Activated CD4-positive, alpha-beta T cell treated with anti-CD3 and anti-CD28 coated beads, Interleukin-2, amount 10 ng/mL, durations not matched to agents 24 days and 14 days (primary cell): ENCODE measurements at regions not wholly inside any gene's neighbourhood (a gene's known extent, or its start where the extent isn't known, plus 50 kb on each side); places are given as distances from the start of the nearest gene placed in this dataset.

Experiments
- DNase-seq: peaks from one replicate; pipeline ENCODE4 v3.0.0; 2022
- H3K27ac Mint-ChIP-seq: one replicate; pipeline ENCODE4 v1.8.0; 2022; ENCODE audit warnings: mild to moderate bottlenecking, mixed read lengths
- H3K27me3 Mint-ChIP-seq: one replicate; pipeline ENCODE4 v1.8.0; 2022; ENCODE audit warnings: mixed read lengths
- H3K36me3 Mint-ChIP-seq: one replicate; pipeline ENCODE4 v1.8.0; 2022; ENCODE audit warnings: low read depth, mild to moderate bottlenecking, mixed read lengths
- H3K4me1 Mint-ChIP-seq: one replicate; pipeline ENCODE4 v1.8.0; 2021; ENCODE audit warnings: mixed read lengths
- H3K4me3 Mint-ChIP-seq: one replicate; pipeline ENCODE4 v1.8.0; 2022; ENCODE audit warnings: mild to moderate bottlenecking, moderate library complexity, mixed read lengths
- H3K9me3 Mint-ChIP-seq: one replicate; pipeline ENCODE4 v1.8.0; 2021; ENCODE audit warnings: mixed read lengths
- intact Hi-C: fragments of 100-400 bp; cut with micrococcal nuclease; formaldehyde crosslinking; loops from one replicate; pipeline ENCODE4 v1.15.1; 2023

GRCh38 chr12:45611495-45611894, 118.0 kb upstream of the ARID2 start:
- peaks cover 13% of the 10 kb centered on the region for H3K27me3 Mint-ChIP-seq
- intact Hi-C loops = no loop called here
- peaks cover 3% of the 10 kb centered on the region for H3K4me1 Mint-ChIP-seq
- DNase-seq = no peak
- no peaks in the 10 kb centered on the region for H3K36me3 Mint-ChIP-seq
- no peak overlapping the region for H3K27ac Mint-ChIP-seq
- H3K4me3 Mint-ChIP-seq = peak overlapping the region; percentile 16
- H3K9me3 Mint-ChIP-seq = no peaks in the 10 kb centered on the region

GRCh38 chr12:45612044-45612794, 117.3 kb upstream of the ARID2 start:
- Mint-ChIP-seq H3K4me1 (peaks cover 3% of the 10 kb centered on the region), H3K9me3 (no peaks in the 10 kb centered on the region), H3K4me3 (no peak overlapping the region), H3K36me3 (no peaks in the 10 kb centered on the region), H3K27me3 (peaks cover 14% of the 10 kb centered on the region), H3K27ac (no peak overlapping the region)
- DNase-seq = no peak
- intact Hi-C loops = no loop called here

GRCh38 chr12:45613296-45613695, 116.2 kb upstream of the ARID2 start:
- H3K4me1 Mint-ChIP-seq = peaks cover 3% of the 10 kb centered on the region

GRCh38 chr12:45613855-45614254, 115.7 kb upstream of the ARID2 start:
- peaks cover 3% of the 10 kb centered on the region for H3K4me1 Mint-ChIP-seq
- H3K9me3 Mint-ChIP-seq = no peaks in the 10 kb centered on the region
- no peak overlapping the region for H3K4me3 Mint-ChIP-seq
- H3K36me3 Mint-ChIP-seq = no peaks in the 10 kb centered on the region
- intact Hi-C loops = no loop called here
- peaks cover 13% of the 10 kb centered on the region for H3K27me3 Mint-ChIP-seq
- DNase-seq = no peak
- no peak overlapping the region for H3K27ac Mint-ChIP-seq

More at GRCh38 chr12:45613296-45613695, 116.2 kb upstream of the ARID2 start:
- peaks cover 13% of the 10 kb centered on the region for H3K27me3 Mint-ChIP-seq
- no peaks in the 10 kb centered on the region for H3K36me3 Mint-ChIP-seq
- no peak for DNase-seq
- no peak overlapping the region for H3K4me3 Mint-ChIP-seq
- no peak overlapping the region for H3K27ac Mint-ChIP-seq
- intact Hi-C loops = no loop called here
- no peaks in the 10 kb centered on the region for H3K9me3 Mint-ChIP-seq

GRCh38 chr12:45615268-45615667, 114.2 kb upstream of the ARID2 start:
- DNase-seq = no peak
- Mint-ChIP-seq H3K36me3 (no peaks in the 10 kb centered on the region), H3K9me3 (peaks cover 2% of the 10 kb centered on the region), H3K27ac (no peak overlapping the region), H3K4me1 (peaks cover 3% of the 10 kb centered on the region), H3K27me3 (peaks cover 17% of the 10 kb centered on the region), H3K4me3 (no peak overlapping the region)
- intact Hi-C loops = no loop called here

GRCh38 chr12:45619736-45620135, 109.8 kb upstream of the ARID2 start:
- intact Hi-C loops = no loop called here
- Mint-ChIP-seq H3K9me3 (peaks cover 6% of the 10 kb centered on the region), H3K27me3 (peaks cover 27% of the 10 kb centered on the region), H3K27ac (no peak overlapping the region), H3K36me3 (no peaks in the 10 kb centered on the region), H3K4me3 (no peak overlapping the region), H3K4me1 (no peaks in the 10 kb centered on the region)
- no peak for DNase-seq

GRCh38 chr12:45621703-45622102, 107.8 kb upstream of the ARID2 start:
- no peaks in the 10 kb centered on the region for H3K4me1 Mint-ChIP-seq
- no peak for DNase-seq
- H3K4me3 Mint-ChIP-seq = no peak overlapping the region
- H3K27ac Mint-ChIP-seq = no peak overlapping the region
- H3K9me3 Mint-ChIP-seq = peaks cover 6% of the 10 kb centered on the region
- H3K36me3 Mint-ChIP-seq = no peaks in the 10 kb centered on the region
- intact Hi-C loops = no loop called here
- H3K27me3 Mint-ChIP-seq = peaks cover 25% of the 10 kb centered on the region

GRCh38 chr12:45622210-45622937, 107.1 kb upstream of the ARID2 start:
- intact Hi-C loops = no loop called here
- peaks cover 6% of the 10 kb centered on the region for H3K9me3 Mint-ChIP-seq
- H3K27me3 Mint-ChIP-seq = peaks cover 27% of the 10 kb centered on the region
- no peak for DNase-seq
- H3K36me3 Mint-ChIP-seq = no peaks in the 10 kb centered on the region
- H3K4me3 Mint-ChIP-seq = no peak overlapping the region
- H3K4me1 Mint-ChIP-seq = no peaks in the 10 kb centered on the region
- no peak overlapping the region for H3K27ac Mint-ChIP-seq

- Mint-ChIP-seq H3K27ac (no peak overlapping the region), H3K9me3 (peaks cover 6% of the 10 kb centered on the region), H3K4me1 (no peaks in the 10 kb centered on the region), H3K4me3 (no peak overlapping the region), H3K36me3 (no peaks in the 10 kb centered on the region), H3K27me3 (peaks cover 34% of the 10 kb centered on the region)
- intact Hi-C loops = no loop called here
- DNase-seq = no peak
Observed at GRCh38 chr12:45623221-45623620, 106.3 kb upstream of the ARID2 start.

- Mint-ChIP-seq H3K27ac (no peak overlapping the region), H3K4me1 (no peaks in the 10 kb centered on the region), H3K36me3 (no peaks in the 10 kb centered on the region), H3K4me3 (no peak overlapping the region), H3K27me3 (peaks cover 38% of the 10 kb centered on the region), H3K9me3 (peaks cover 6% of the 10 kb centered on the region)
- intact Hi-C loops = no loop called here
- no peak for DNase-seq
Observed at GRCh38 chr12:45623940-45624339, 105.6 kb upstream of the ARID2 start.

- intact Hi-C loops = no loop called here
- no peak for DNase-seq
- Mint-ChIP-seq H3K27me3 (peaks cover 43% of the 10 kb centered on the region), H3K27ac (no peak overlapping the region), H3K4me3 (no peak overlapping the region), H3K4me1 (no peaks in the 10 kb centered on the region), H3K36me3 (no peaks in the 10 kb centered on the region), H3K9me3 (no peaks in the 10 kb centered on the region)
Observed at GRCh38 chr12:45626965-45627364, 102.5 kb upstream of the ARID2 start.

GRCh38 chr12:45627407-45628069, 102.0 kb upstream of the ARID2 start:
- Mint-ChIP-seq H3K4me3 (no peak overlapping the region), H3K9me3 (no peaks in the 10 kb centered on the region)

GRCh38 chr12:45629292-45629691, 100.2 kb upstream of the ARID2 start:
- Mint-ChIP-seq H3K27ac (no peak overlapping the region), H3K4me1 (peaks cover 5% of the 10 kb centered on the region), H3K27me3 (peaks cover 42% of the 10 kb centered on the region), H3K36me3 (no peaks in the 10 kb centered on the region), H3K4me3 (no peak overlapping the region), H3K9me3 (no peaks in the 10 kb centered on the region)
- no peak for DNase-seq
- intact Hi-C loops = no loop called here

More at GRCh38 chr12:45627407-45628069, 102.0 kb upstream of the ARID2 start:
- DNase-seq = no peak
- no peaks in the 10 kb centered on the region for H3K4me1 Mint-ChIP-seq
- H3K36me3 Mint-ChIP-seq = no peaks in the 10 kb centered on the region
- H3K27ac Mint-ChIP-seq = no peak overlapping the region
- intact Hi-C loops = no loop called here
- peaks cover 42% of the 10 kb centered on the region for H3K27me3 Mint-ChIP-seq

GRCh38 chr12:45633733-45634132, 95.8 kb upstream of the ARID2 start:
- Mint-ChIP-seq H3K4me3 (no peak overlapping the region), H3K36me3 (no peaks in the 10 kb centered on the region), H3K9me3 (peaks cover 6% of the 10 kb centered on the region), H3K27me3 (peaks cover 26% of the 10 kb centered on the region), H3K4me1 (peaks cover 5% of the 10 kb centered on the region), H3K27ac (no peak overlapping the region)
- intact Hi-C loops = no loop called here
- DNase-seq = no peak
